IMR-90 (cell line): ENCODE measurements at regions not wholly inside any gene's neighbourhood (a gene's known extent, or its start where the extent isn't known, plus 50 kb on each side); places are given as distances from the start of the nearest gene placed in this dataset.

Experiments
- ATAC-seq: fragments of 200-7000 bp; cut with Tn5 transposase; 2 replicates; pipeline ENCODE4 v1.9.1; 2020; ENCODE audit warnings: low read depth, mild to moderate bottlenecking, moderate library complexity
- BruUV-seq: library from RNA; stranded (reverse); fragments of 400-500 nt; replicated peaks from 2 replicates; lab custom pipeline; 2021; lab: Mats Ljungman, UMichigan
- CTCF ChIA-PET: fragments of 300-600 bp; formaldehyde crosslinking; extraction: SDS; loops from one replicate; lab custom pipeline; 2021; ENCODE audit warnings: antibody characterized with exemption; lab: Yijun Ruan, JAX
- POLR2A ChIA-PET: fragments of 300-600 bp; sonication (Branson Sonifier 250); formaldehyde crosslinking; loops from one replicate; lab custom pipeline; 2022; ENCODE audit warnings: antibody characterized with exemption; ENCODE audit not compliant: unreplicated experiment; lab: Charles Lee
- DNase-seq: peaks from one replicate; pipeline ENCODE4 v3.0.0; 2013
- H2AFZ ChIP-seq: replicated peaks from 2 replicates; pipeline ENCODE3; 2013; ENCODE audit warnings: low read length, mild to moderate bottlenecking; ENCODE audit not compliant: poor library complexity
- H2AK5ac ChIP-seq: 2 replicates; pipeline ENCODE4 v1.6.1; 2013; ENCODE audit warnings: low read depth, low read length, inconsistent platforms
- H2AK9ac ChIP-seq: replicated peaks from 2 replicates; pipeline ENCODE3; 2013; ENCODE audit warnings: mild to moderate bottlenecking, low read depth, low read length, moderate library complexity; ENCODE audit not compliant: poor library complexity
- H2BK120ac ChIP-seq: 2 replicates; pipeline ENCODE4 v1.6.1; 2013; ENCODE audit warnings: low read depth, low read length, inconsistent platforms
- H2BK15ac ChIP-seq: 3 replicates; pipeline ENCODE4 v1.6.1; 2013; ENCODE audit warnings: low read depth, low read length, inconsistent platforms
- H2BK20ac ChIP-seq: 2 replicates; pipeline ENCODE4 v1.6.1; 2013; ENCODE audit warnings: low read depth, mild to moderate bottlenecking, inconsistent platforms, low read length, moderate library complexity
- H2BK5ac ChIP-seq: 2 replicates; pipeline ENCODE4 v1.6.1; 2013; ENCODE audit warnings: mild to moderate bottlenecking, low read depth, low read length, inconsistent platforms; ENCODE audit not compliant: poor library complexity, severe bottlenecking
- H3K14ac ChIP-seq: replicated peaks from 2 replicates; pipeline ENCODE4 v1.6.1; 2013; ENCODE audit warnings: low read depth, low read length, inconsistent platforms
- H3K18ac ChIP-seq: 2 replicates; pipeline ENCODE4 v1.6.1; 2013; ENCODE audit warnings: low read depth, low read length, control low read depth
- H3K23ac ChIP-seq: 2 replicates; pipeline ENCODE4 v1.6.1; 2013; ENCODE audit warnings: low read depth, low read length, inconsistent platforms
- H3K27ac ChIP-seq: 2 replicates; pipeline ENCODE4 v1.5.1; 2013; ENCODE audit warnings: mild to moderate bottlenecking, control low read depth, low read length; ENCODE audit not compliant: insufficient read depth
- H3K27me3 ChIP-seq: 2 replicates; pipeline ENCODE4 v1.6.1; 2013; ENCODE audit warnings: low read length; ENCODE audit not compliant: control insufficient read depth, insufficient read depth
- H3K36me3 ChIP-seq: 2 replicates; pipeline ENCODE4 v1.6.1; 2013; ENCODE audit warnings: low read length, mixed read lengths; ENCODE audit not compliant: control insufficient read depth, insufficient read depth
- H3K4ac ChIP-seq: 2 replicates; pipeline ENCODE4 v1.6.1; 2013; ENCODE audit warnings: low read depth, low read length, inconsistent platforms
- H3K4me1 ChIP-seq: 2 replicates; pipeline ENCODE4 v1.6.1; 2013; ENCODE audit warnings: low read length, mixed read lengths; ENCODE audit not compliant: control insufficient read depth, insufficient read depth
- H3K4me2 ChIP-seq: 2 replicates; pipeline ENCODE4 v1.6.1; 2013; ENCODE audit warnings: low read depth, mild to moderate bottlenecking, control low read depth, low read length, moderate library complexity
- H3K4me3 ChIP-seq: 2 replicates; pipeline ENCODE4 v1.5.1; 2013; ENCODE audit warnings: low read depth, mild to moderate bottlenecking, control low read depth, low read length, moderate library complexity; ENCODE audit not compliant: insufficient read depth
- H3K56ac ChIP-seq: 2 replicates; pipeline ENCODE4 v1.6.1; 2013; ENCODE audit warnings: low read length, inconsistent platforms; ENCODE audit not compliant: insufficient read depth; ENCODE audit errors: extremely low read depth
- H3K79me1 ChIP-seq, 2 experiments: 2 replicates each; pipeline ENCODE4 v1.6.1; 2013; ENCODE audit warnings: low read length in 2 of 2, inconsistent platforms in 1 of 2, low read depth in 1 of 2
- H3K9ac ChIP-seq: 2 replicates; pipeline ENCODE4 v1.6.1; 2013; ENCODE audit warnings: low read depth, low read length, control low read depth
- H3K9me1 ChIP-seq: 2 replicates; pipeline ENCODE4 v1.6.1; 2013; ENCODE audit warnings: low read length, inconsistent platforms; ENCODE audit not compliant: insufficient read depth
- H3K9me3 ChIP-seq: 2 replicates; pipeline ENCODE4 v1.6.1; 2013; ENCODE audit warnings: low read length; ENCODE audit not compliant: control insufficient read depth, insufficient read depth
- H4K20me1 ChIP-seq: 2 replicates; pipeline ENCODE4 v1.6.1; 2013; ENCODE audit warnings: low read length, inconsistent platforms; ENCODE audit not compliant: insufficient read depth
- H4K5ac ChIP-seq: 2 replicates; pipeline ENCODE4 v1.6.1; 2013; ENCODE audit warnings: mild to moderate bottlenecking, low read depth, low read length, control low read depth
- H4K8ac ChIP-seq, 2 experiments: 2 replicates each; pipeline ENCODE4 v1.6.1; 2013; ENCODE audit warnings: low read depth in 2 of 2, low read length in 2 of 2, control low read depth in 1 of 2, inconsistent platforms in 1 of 2
- H4K91ac ChIP-seq: 2 replicates; pipeline ENCODE4 v1.6.1; 2013; ENCODE audit warnings: low read depth, low read length, inconsistent platforms; ENCODE audit not compliant: insufficient read depth
- BHLHE40 ChIP-seq: fragments of 150-350 bp; IDR thresholded peaks from 2 replicates; pipeline ENCODE4 v1.6.1; 2016; ENCODE audit warnings: mild to moderate bottlenecking, low read depth, low read length
- CEBPB ChIP-seq: IDR thresholded peaks from 2 replicates; pipeline ENCODE4 v1.6.1; 2012; ENCODE audit warnings: low read depth, low read length, improper control_type of control experiment
- FOS ChIP-seq: fragments of 150-350 bp; IDR thresholded peaks from 2 replicates; pipeline ENCODE4 v1.6.1; 2016; ENCODE audit warnings: low read depth, low read length
- RCOR1 ChIP-seq: IDR thresholded peaks from 2 replicates; pipeline ENCODE4 v1.6.1; 2012; ENCODE audit warnings: mild to moderate bottlenecking, low read length, improper control_type of control experiment; ENCODE audit not compliant: insufficient replicate concordance
- RFX5 ChIP-seq: IDR thresholded peaks from 2 replicates; pipeline ENCODE4 v1.8.0; 2012; ENCODE audit warnings: low read depth, mild to moderate bottlenecking, low read length, moderate library complexity
- WGBS, 2 experiments: methylation state at CpG; one replicate each; pipeline versions ENCODE4 v1.1.5 to v1.1.7; 2013; ENCODE audit warnings: missing lambda C conversion rate in 2 of 2; ENCODE audit not compliant: insufficient read length in 1 of 2; ENCODE audit errors: extremely low coverage in 2 of 2; 5-methylcytosine and 5-hydroxymethylcytosine counted together
- dilution Hi-C: fragments of 300-500 bp; cut with HindIII; formaldehyde crosslinking; loops from one replicate; pipeline ENCODE4 v1.14.3; 2018; ENCODE audit warnings: low sequenced_read_pairs; ENCODE audit not compliant: unreplicated experiment
- in situ Hi-C: fragments of 300-500 bp; cut with MboI; formaldehyde crosslinking; loops from 3 replicates; pipeline ENCODE4 v1.14.3; 2019; ENCODE audit warnings: low sequenced_read_pairs, inconsistent platforms, mixed read lengths
- intact Hi-C: fragments of 100-400 bp; cut with micrococcal nuclease; formaldehyde crosslinking; loops from 2 replicates; pipeline ENCODE4 v1.10.0; 2022

- H3K79me1 ChIP-seq: no peaks in the 10 kb centered on the region
- no peak overlapping the region for H3K4ac ChIP-seq
- H4K20me1 ChIP-seq: no peaks in the 10 kb centered on the region
- no peak overlapping the region for H3K4me3 ChIP-seq
- no peak for DNase-seq
- no peak overlapping the region for H2BK5ac ChIP-seq
- in situ Hi-C loops (no loop called here), dilution Hi-C loops (no loop called here), intact Hi-C loops (no loop called here)
- H3K4me1 ChIP-seq: no peaks in the 10 kb centered on the region
- no peak overlapping the region for H4K91ac ChIP-seq
- no peak overlapping the region for H4K5ac ChIP-seq
- H3K9me1 ChIP-seq: no peaks in the 10 kb centered on the region
- no peak overlapping the region for H2AFZ ChIP-seq
- H2BK15ac ChIP-seq: no peak overlapping the region
- H4K8ac ChIP-seq: no peak overlapping the region
- no peak overlapping the region for H3K14ac ChIP-seq
- 73% methylated on average over 2 of the region's 10 CpGs; no CpG with 5 or more reads in 1 of the 2 experiments for whole genome bisulfite sequencing, 2 experiments
- H3K36me3 ChIP-seq: no peaks in the 10 kb centered on the region
- H3K9ac ChIP-seq: no peak overlapping the region
- H3K18ac ChIP-seq: no peak overlapping the region
- H2BK20ac ChIP-seq: no peak overlapping the region
- H2AK9ac ChIP-seq: no peak overlapping the region
- no peaks in the 10 kb centered on the region for H3K9me3 ChIP-seq
- H3K4me2 ChIP-seq: no peak overlapping the region
- H3K27ac ChIP-seq: no peak overlapping the region
- no peak overlapping the region for H2AK5ac ChIP-seq
- CTCF ChIA-PET: no interaction called here
- H3K56ac ChIP-seq: no peak overlapping the region
- POLR2A ChIA-PET: no interaction called here
- TF ChIP-seq FOS (no peak), BHLHE40 (no peak), RFX5 (no peak), RCOR1 (no peak), CEBPB (no peak)
- no peak overlapping the region for H3K23ac ChIP-seq
- H3K27me3 ChIP-seq: peaks cover 18% of the 10 kb centered on the region
- H2BK120ac ChIP-seq: no peak overlapping the region
- no TSS peak for BruUV-seq
- no peak for ATAC-seq
Observed at GRCh38 chr11:8321876-8322275, 58.2 kb upstream of the LMO1 start.
